Fibroblast of pulmonary artery (primary cell): ENCODE measurements at regions not wholly inside any gene's neighbourhood (a gene's known extent, or its start where the extent isn't known, plus 50 kb on each side); places are given as distances from the start of the nearest gene placed in this dataset.
A peak's percentile ranks its signal among the peaks of the same experiment; 100 is the strongest.
"Not testable (repeated sequence)": the region's sequence is repeated elsewhere in the genome, so short reads cannot be mapped to it uniquely, and the experiment has no call there.

Experiments used
- DNase-seq: peaks from one replicate; pipeline ENCODE4 v3.0.0-alpha.2; 2010; ENCODE audit warnings: low read depth
- H3K4me3 ChIP-seq: replicated peaks from 2 replicates; pipeline ENCODE4 v1.5.1; 2011; ENCODE audit warnings: low read depth, mild to moderate bottlenecking, control low read depth, low read length, moderate library complexity
- CTCF ChIP-seq: IDR thresholded peaks from 2 replicates; pipeline ENCODE4 v1.5.1; 2011; ENCODE audit warnings: mild to moderate bottlenecking, control low read depth, low read length, inconsistent platforms; ENCODE audit errors: missing control alignments

- TF ChIP-seq CTCF, result no peak
- H3K4me3 ChIP-seq, result no peak overlapping the region
- DNase-seq, result no peak
Measured at GRCh38 chr4:152064282-152064681, 303.5 kb upstream of the GATB start.

- TF ChIP-seq CTCF, result no peak
- no peak overlapping the region for H3K4me3 ChIP-seq
- no peak for DNase-seq
Measured at GRCh38 chr4:152063621-152064240, 302.9 kb upstream of the GATB start.

GRCh38 chr4:152062936-152063620 is 302.3 kb upstream of the GATB start:
- no peak overlapping the region for H3K4me3 ChIP-seq
- TF ChIP-seq CTCF, result no peak
- no peak for DNase-seq

- TF ChIP-seq CTCF, result no peak
- H3K4me3 ChIP-seq, result no peak overlapping the region
- DNase-seq, result no peak
Measured at GRCh38 chr4:152054731-152055130, 293.9 kb upstream of the GATB start.

GRCh38 chr4:152052451-152053057 is 291.7 kb upstream of the GATB start:
- H3K4me3 ChIP-seq, result no peak overlapping the region
- DNase-seq, result peak; percentile 16
- no peak for TF ChIP-seq CTCF

- not testable (repeated sequence) for H3K4me3 ChIP-seq, DNase-seq
Measured at GRCh38 chr4:152051332-152051731, 290.5 kb upstream of the GATB start.

- no peak overlapping the region for H3K4me3 ChIP-seq
- no peak for TF ChIP-seq CTCF
- DNase-seq, result no peak
Measured at GRCh38 chr4:152050106-152050505, 289.3 kb upstream of the GATB start.
